CD1c-positive myeloid dendritic cell (primary cell): ENCODE measurements at regions not wholly inside any gene's neighbourhood (a gene's known extent, or its start where the extent isn't known, plus 50 kb on each side); places are given as distances from the start of the nearest gene placed in this dataset.

ENCODE experiments used
- DNase-seq: peaks from one replicate; pipeline ENCODE4 v3.0.0-alpha.2; 2016; ENCODE audit errors: extremely low spot score

DNA sequence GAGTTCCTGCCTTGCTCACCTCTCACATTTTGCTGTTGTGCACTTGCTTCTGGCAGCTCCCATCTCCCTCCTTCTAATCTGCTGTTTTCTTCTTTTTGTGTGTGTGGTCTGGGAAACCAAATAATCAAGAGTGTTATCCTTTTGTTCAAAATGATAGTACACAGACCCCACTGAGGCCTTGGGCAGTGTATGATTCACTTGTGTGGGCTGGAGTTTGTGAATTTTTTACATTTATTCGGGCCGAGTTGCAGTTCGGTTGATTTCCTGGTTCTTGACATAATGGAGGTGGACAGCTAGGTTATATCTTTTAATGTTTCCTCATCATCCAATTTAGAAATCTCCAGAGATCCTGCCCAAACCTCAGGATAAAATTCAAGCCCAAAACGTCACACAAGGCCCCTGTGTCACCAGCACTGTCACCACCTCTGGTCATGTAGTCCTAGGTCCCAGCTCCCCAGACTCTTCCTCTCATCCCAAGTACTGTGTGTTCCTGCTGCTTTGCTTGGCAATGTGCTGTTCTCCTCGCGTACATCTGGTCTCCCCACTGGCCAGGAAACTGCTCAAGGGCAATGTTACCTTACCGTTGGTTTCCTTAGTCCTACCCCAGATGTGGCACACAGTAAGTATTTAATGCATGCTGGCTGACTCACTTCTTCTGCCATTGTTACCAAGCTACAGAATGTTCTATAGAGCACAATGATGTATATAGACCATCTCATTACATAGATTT lies 55.7 kb upstream of the PHACTR2 start:
- DNase-seq: no peak

DNA sequence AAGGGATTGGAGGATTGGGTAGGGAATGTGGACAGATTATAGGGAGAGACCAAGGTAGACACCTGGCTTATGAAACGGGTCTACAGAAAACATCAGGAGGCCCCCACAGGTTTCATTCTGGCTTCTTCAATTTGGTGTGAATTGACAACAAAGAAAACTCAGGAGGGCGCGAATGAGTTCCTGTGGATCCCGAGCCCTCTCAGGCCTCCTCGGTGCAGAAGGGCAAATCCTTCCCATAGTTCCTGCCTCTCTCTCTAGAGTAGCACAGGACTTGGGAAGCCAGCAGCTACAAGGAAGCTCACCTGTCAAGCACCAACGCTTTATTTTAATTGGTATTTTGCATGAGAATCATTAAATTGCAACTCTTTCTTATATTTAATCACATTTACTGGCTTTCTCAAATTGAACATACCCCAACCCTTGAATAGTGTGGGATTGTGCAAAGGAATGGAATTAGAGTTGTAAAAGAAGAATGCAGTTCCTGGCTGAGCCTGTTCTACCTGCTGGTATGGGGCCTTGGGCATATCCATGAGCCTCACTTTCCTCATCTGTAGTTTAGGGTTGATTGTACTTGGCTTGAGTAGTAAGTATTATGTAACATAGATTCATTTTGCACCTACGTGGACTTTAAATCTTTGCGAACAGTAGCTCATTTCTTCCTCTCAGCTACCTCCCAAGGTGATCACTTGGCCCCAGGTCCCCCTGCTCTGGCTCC lies 56.4 kb upstream of the PHACTR2 start:
- no peak for DNase-seq

DNA sequence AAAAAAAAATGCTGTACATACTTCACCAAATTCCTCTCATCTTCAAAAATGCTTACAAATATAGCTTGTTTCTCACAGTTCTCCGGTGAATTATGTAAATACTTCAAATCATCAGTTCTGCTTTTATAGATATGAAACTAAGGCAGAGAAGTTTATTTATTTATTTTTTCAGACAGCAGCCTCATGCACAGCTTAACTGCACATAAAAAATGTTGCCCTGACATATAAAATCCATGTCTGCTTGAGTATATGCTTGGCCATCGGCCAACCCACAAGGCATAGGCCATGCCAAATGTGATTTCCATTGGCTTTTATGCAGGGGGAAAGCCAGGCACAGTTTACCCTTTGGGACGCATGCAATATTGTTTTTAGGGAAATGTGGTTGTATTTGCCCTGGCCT lies 57.3 kb upstream of the PHACTR2 start:
- peak; percentile 10 for DNase-seq

DNA sequence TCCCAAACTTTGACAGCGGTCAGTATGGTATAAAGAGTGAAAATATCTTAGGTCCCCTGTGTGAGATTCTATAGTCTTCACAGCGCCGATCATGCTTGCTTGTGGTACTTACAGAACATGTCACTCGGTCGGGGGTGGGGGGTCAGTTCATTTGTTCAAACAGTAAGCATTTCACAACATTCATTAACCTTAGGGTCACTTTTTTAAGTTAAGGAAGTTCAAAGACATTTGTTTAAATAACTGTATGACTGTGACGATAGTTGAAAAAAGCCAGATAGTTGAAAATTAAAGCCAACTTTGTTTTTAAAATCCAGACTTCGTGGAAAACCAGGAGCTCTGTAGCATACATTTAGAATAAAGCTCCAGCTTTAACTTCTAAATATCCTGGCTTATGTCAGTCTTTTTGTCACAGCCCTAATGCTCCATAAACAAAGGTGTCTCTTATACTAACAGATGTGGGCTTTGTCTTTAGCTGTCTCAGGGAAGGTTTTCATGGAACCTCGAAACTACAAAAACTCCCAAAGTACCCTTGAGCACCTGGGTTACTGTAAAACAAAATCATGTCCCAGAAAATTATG lies 57.9 kb upstream of the PHACTR2 start:
- no peak for DNase-seq

GRCh38 chr6:143616741-143617140 lies 61.0 kb upstream of the PHACTR2 start:
- DNase-seq: no peak

DNA sequence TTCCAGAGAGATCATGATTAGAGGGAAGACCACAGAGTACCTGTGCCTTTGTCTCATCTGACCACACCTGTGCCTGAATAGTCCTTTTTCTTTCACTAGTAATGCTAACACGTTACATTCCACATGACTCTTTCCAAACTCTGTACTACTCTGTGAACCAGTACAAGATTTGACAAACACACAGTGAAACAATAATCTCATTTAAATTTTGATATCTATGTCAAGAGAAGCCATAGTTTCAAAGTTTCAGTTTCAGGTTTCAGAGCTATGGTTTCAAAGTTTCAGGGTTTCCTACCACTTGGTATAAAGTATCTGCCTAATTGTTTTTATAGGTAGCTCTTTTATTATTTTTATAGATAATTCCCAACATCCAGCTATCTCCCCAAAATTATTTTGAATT lies 62.0 kb upstream of the PHACTR2 start:
- DNase-seq: no peak

DNA sequence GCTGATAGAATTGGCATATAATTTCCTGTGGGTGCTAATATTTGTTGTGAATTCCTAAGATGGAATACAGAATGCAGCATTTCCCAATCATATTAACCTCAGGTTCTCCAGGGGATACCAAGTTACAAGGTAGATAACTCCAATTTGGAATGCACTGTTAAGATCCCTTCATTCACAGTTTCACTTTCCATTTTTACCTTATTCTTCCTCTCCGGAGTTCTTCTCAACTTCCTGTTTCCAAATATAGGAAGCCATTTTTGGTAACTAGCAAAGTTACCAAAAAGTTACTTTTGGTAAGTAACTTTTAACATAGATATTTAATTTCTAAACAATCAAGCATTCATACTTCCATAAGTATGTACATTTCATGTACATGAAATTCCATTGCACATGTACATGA lies 63.5 kb upstream of the PHACTR2 start:
- peak; percentile 46 for DNase-seq

DNA sequence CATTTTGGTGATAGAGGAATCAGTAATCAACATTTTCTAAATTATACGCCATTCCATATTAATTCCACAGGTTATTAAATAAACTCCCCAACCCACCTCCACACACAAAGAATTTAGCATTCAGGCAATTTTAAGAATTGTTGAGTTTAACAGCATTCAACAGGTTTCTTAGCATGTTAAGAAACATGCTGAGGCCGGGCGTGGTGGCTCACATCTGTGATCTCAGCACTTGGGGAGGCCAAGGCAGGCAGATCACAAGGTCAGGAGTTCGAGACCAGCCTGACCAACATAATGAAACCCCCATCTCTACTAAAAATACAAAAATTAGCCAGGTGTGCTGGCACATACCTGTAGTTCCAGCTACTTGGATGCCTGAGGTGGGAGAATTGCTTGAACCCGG lies 64.0 kb upstream of the PHACTR2 start:
- no peak for DNase-seq

GRCh38 chr6:143612186-143612585 lies 65.6 kb upstream of the PHACTR2 start:
- DNase-seq: no peak

- no peak for DNase-seq
Observed at GRCh38 chr6:143611580-143611979, 66.2 kb upstream of the PHACTR2 start.

DNA sequence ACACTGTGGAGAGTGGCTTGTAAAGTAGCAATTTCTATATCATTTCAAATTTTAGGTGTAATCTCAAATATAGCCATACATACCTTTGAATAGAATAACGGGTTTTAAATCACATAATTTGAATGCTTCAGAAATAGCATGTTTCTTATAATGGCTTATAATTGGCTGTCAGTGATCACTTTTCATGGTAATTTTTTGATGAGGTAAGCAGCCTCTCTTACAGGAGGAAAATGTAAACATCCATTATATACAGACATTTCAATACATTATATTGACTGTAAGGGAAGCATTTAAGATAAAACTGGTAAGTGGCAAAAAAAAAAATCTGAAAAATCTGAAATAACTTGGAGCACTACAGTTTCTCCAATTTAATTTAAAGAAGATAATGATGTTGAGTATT lies 67.8 kb upstream of the PHACTR2 start:
- no peak for DNase-seq

DNA sequence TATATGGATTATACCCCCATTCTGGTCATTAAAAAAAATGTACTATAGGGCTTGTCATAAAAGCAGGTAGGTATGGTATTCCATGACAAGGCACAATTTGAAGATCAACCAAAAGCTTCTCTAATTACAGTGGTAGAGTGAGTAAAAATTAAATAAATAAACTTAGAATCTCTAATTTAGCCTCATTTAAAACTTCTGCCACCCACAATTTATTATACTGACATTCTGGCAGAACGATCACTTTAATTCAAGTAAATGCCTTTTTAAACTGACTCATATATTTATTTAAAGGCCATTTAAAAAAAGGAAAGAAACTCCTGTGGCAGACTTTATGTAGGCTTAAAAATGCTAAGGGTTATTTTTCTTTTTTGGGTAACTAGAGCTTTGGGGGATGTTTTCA lies 68.3 kb upstream of the PHACTR2 start:
- no peak for DNase-seq

- no peak for DNase-seq
Observed at GRCh38 chr6:143608906-143609305, 68.9 kb upstream of the PHACTR2 start.

- DNase-seq: no peak
Observed at GRCh38 chr6:143607974-143608373, 69.8 kb upstream of the PHACTR2 start.

DNA sequence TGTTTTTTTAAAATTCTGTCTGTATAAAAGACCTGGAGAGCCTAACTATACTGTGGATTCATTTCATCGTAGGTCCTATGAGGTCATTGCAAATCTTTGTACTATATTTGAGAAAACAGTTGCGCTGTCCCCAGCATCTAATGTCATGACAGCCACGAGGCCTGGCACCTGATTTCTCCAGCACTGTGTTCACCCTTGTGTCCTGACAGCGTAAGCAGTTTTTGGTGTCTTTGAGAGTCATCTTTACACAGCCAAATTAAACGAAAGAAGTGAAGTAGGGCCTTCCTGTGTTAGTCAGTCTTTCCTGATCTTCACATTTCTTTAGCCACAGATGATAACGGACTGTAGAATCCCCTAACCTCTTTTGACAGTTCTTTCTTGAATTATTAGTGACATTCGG lies 70.6 kb upstream of the PHACTR2 start:
- DNase-seq: no peak

DNA sequence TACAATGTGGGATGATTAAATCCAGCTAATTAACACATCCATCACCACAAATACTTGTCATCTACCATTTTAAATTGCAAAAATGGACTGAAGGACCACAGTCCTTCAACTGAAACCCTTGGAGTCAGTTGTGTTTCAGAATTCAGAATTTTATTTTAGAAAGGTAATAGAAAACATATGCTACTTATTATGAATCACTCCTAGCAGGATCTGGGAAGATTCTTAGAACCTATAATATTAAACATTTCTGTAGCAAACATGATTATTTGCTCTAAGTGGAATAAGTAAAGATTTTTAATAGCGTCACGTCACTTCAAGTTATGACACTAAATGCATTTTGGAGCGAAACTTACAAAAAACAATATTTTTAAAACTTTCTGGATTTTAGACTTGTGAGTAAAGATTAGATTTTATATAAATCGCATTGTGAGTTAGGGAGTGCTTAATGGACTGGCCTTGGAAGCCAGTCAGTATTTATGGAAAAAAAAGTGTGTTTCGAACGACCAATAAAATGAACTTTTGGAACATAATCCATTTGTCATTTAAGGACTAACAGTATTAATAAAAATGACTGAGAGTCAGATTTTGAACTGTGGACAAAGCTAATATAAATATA lies 71.8 kb upstream of the PHACTR2 start:
- no peak for DNase-seq

GRCh38 chr6:143603455-143603854 lies 74.3 kb upstream of the PHACTR2 start:
- DNase-seq: no peak

DNA sequence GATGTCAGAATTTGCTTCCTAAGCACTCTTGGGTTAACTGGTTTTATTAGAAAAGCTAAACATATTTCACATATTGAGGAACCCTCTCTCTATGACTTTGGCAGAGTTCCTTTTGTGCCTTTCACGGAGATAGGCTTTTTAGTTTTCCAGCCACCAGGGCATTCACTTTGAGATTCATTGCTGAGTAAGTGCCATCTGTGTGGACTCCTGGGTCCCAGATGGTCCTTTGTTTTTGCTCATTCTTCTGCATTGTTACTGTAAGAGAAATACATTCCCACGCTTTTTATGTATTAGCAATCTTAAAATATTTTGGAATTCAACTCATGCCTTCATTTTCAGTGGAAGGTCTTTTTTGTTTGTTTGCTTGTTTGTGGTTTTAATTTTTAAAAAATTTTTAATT lies 76.3 kb upstream of the PHACTR2 start:
- DNase-seq: no peak

- DNase-seq: no peak
Observed at GRCh38 chr6:143600821-143601220, 76.9 kb upstream of the PHACTR2 start.

GRCh38 chr6:143598466-143599080 lies 79.2 kb upstream of the PHACTR2 start:
- DNase-seq: peak; percentile 29

DNA sequence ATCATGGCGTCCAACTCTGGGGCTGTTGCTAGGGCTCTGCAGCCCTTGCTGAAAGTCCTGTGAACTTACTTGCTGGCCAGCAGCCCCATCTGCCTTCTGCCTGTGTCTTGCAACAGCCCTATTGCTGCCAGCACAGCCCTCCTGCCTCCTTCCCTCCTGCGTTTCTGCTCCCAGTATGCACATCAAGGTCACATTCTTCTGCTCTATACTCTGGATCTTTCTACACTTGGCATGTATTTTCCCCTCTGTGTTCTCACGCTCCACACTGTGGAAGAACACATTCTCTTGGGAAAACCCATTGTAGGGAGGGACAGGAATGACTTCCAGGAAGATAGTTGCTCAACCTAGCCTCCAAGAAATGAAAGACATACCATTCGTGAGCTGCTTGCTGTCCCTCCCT lies 80.9 kb upstream of the PHACTR2 start:
- DNase-seq: no peak

DNA sequence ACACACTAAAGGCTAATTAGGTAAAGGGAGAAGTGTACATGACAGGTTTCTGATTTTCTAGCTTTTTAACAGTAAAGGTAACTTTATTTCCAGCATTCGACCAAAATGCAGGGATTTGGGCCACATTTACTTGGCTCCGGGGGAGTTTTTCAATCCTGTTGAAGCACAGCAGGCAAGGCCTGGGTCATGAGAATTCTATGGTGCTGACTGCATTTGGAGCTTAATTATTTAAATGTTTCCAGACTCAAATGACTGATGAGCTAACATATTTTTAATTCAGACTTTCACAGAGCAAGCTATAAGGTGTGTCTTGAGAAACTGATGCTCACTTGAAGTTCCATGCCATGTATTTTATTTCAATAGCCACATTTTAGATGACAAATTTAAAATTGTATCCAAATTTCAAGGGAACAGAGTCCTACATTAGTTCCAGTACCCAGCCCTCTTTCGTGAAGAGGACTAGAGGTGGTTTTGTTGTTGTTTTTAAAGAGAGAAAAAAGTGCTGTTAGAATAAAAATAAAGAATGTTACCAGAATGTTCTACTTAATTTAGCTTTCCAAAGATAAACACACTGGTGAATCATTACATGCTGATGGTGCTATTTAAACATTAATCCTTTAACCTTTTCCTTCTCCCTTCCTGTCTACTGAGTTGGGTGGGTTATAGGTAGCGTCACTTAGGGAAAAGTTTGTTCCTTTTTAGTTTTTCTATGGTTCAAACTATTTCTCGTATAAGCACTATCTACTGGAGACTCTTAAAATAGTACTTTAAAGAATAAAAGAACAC lies 82.3 kb upstream of the PHACTR2 start:
- no peak for DNase-seq
